Fibroblast of lung (primary cell): ENCODE measurements at regions not wholly inside any gene's neighbourhood (a gene's known extent, or its start where the extent isn't known, plus 50 kb on each side); places are given as distances from the start of the nearest gene placed in this dataset.

Source experiments
- CTCF ChIP-seq, 2 donors: IDR thresholded peaks in 1 of 2; conservative IDR thresholded peaks in 1 of 2; 1 replicate in 1 of 2; 2 replicates in 1 of 2; pipeline ENCODE4 v1.5.1; 2011 to 2012; ENCODE audit warnings: low read length in 2 of 2, control low read depth in 1 of 2, inconsistent platforms in 1 of 2, low read depth in 1 of 2, mild to moderate bottlenecking in 1 of 2
- EZH2 ChIP-seq: IDR thresholded peaks from 2 replicates; pipeline ENCODE4 v1.5.1; 2012; ENCODE audit warnings: low read length, control low read depth, mild to moderate bottlenecking; ENCODE audit errors: missing control alignments

GRCh38 chr5:167143716-167144115 is 1147.7 kb upstream of the WWC1 start:
- TF ChIP-seq CTCF (conservative IDR thresholded peaks at IDR 0.05 in 1 of 2, IDR thresholded peaks at IDR 0.05 in 1 of 2; ENCODE audit: low read depth in 1 of 2, low read length in 2 of 2) (no peak), EZH2 (no peak)
